IMR-90 (cell line): ENCODE measurements at regions not wholly inside any gene's neighbourhood (a gene's known extent, or its start where the extent isn't known, plus 50 kb on each side); places are given as distances from the start of the nearest gene placed in this dataset.

ENCODE experiments used
- ELK1 ChIP-seq: fragments of 150-350 bp; IDR thresholded peaks from 2 replicates; pipeline ENCODE4 v1.6.1; 2016; ENCODE audit warnings: low read depth, mild to moderate bottlenecking, low read length, moderate library complexity, borderline replicate concordance

GRCh38 chr3:170714562-170715535 lies 129.0 kb upstream of the SLC7A14 start (continued):
- TF ChIP-seq ELK1 = no peak
